IPS-18a (cell line): ENCODE measurements at regions not wholly inside any gene's neighbourhood (a gene's known extent, or its start where the extent isn't known, plus 50 kb on each side); places are given as distances from the start of the nearest gene placed in this dataset.

ENCODE experiments used
- H3K27ac ChIP-seq: one replicate; pipeline ENCODE4 v1.5.1; 2013; ENCODE audit warnings: low read length
- H3K27me3 ChIP-seq: one replicate; pipeline ENCODE4 v1.6.1; 2013; ENCODE audit warnings: mild to moderate bottlenecking, low read length; ENCODE audit not compliant: control insufficient read depth, insufficient read depth
- H3K36me3 ChIP-seq: one replicate; pipeline ENCODE4 v1.6.1; 2013; ENCODE audit warnings: low read depth, low read length; ENCODE audit not compliant: control insufficient read depth
- H3K4me1 ChIP-seq: one replicate; pipeline ENCODE4 v1.6.1; 2013; ENCODE audit warnings: low read depth, low read length; ENCODE audit not compliant: control insufficient read depth
- H3K4me3 ChIP-seq: one replicate; pipeline ENCODE4 v1.5.1; 2013; ENCODE audit warnings: low read length
- H3K9ac ChIP-seq: one replicate; pipeline ENCODE4 v1.6.1; 2013; ENCODE audit warnings: mild to moderate bottlenecking, low read length, moderate library complexity
- H3K9me3 ChIP-seq: one replicate; pipeline ENCODE4 v1.6.1; 2013; ENCODE audit warnings: low read depth, low read length; ENCODE audit not compliant: control insufficient read depth

DNA sequence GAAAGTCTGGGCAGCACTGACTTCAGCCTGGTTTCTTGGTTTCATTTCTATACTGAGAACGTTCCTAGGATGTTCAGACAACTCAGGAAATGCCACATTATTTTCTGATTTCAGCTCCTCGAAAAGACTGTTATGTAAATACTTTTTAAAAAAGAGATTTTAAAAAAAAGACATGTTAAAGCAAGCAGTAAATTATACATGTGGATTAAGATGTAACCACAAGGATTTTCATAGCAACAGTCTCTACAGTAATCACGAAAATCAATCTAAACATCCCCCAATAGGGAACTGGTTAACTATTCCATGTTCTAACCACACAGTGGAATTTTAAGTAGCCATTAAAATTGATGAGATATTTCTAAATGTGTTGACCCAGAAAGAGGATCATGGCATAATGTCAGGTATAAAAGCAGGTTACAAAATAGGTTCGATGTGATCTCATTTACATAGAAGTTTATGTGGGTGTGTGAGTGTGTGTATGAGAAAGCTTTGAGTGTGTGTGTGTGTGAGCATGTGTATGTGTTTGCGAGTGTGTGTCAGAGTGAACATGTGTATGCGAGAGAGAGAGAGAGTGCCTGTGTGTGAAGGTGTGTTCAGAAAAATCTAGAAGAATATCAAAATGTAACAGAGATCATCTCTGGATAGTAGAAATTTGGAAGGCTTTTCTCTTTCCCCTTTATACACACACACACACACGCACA, 63.0 kb upstream of the ERCC4 start:
- Histone ChIP-seq H3K9me3 (no peaks in the 10 kb centered on the region), H3K4me3 (no peak overlapping the region), H3K9ac (no peak overlapping the region), H3K36me3 (no peaks in the 10 kb centered on the region), H3K27ac (no peak overlapping the region), H3K4me1 (no peaks in the 10 kb centered on the region), H3K27me3 (no peaks in the 10 kb centered on the region)

DNA sequence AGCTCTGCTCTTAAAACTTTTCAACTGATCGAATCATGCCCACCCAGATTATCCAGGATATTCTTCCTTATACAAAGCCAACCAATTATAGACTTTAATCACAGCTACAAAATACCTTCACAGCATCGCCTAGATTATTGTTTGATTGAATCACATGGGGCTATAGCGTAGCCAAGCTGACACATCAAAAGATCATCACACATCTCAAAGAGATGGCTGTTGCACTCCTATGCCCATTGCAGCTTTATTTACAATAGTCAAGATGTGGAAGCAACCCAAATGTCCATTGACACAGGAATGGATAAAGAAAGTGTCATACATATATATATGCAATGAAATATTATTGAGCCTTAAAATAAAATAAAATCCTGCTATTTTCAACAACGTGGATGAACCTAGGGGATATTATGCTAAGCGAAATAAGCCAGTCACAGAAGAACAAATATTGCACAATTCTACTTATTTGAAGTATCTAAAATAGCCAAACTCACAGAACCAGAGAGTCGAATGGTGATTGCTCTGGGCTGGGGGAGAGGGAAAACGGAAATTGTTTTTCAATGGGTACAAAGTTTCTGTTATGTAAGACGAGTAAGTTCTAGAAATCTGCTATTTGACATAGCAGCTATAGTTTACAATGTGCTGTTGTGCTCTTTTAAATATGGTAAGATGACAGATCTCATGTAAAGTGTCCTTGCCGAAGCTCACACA, 60.9 kb upstream of the ERCC4 start:
- H3K27ac ChIP-seq: no peak overlapping the region
- no peaks in the 10 kb centered on the region for H3K36me3 ChIP-seq
- no peaks in the 10 kb centered on the region for H3K9me3 ChIP-seq
- no peak overlapping the region for H3K4me3 ChIP-seq
- H3K9ac ChIP-seq: no peak overlapping the region
- no peaks in the 10 kb centered on the region for H3K4me1 ChIP-seq
- no peaks in the 10 kb centered on the region for H3K27me3 ChIP-seq

DNA sequence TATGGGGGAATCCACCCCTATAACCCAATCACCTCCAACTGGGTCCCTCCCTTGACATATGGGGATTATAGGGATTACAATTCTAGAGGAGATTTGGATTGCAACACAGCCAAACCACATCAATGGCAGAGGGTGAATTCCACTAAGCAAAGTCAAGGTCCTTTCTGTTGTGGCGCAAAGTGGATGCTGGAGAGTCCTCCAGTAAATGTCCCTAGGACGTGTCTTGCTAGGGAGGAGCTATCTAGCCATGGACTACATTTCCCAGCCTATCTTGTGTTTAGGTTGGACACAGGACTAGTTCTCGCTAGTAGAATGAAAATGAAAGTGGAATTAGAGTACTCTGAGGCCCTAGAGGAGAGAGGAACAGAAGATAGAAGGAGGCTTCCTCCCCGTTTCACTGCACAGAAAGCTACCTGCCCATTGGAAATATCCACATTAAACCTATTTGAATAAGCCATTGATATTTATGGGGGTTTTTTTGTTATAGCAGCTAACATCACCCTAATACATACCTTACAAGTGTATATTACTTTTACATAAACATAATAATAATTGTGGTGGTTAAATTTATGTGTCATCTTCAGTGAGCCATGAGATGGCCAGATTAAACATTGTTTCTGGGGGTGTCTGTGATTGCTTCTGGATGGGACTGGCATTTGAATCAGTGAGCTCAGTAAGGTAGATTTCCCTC, 56.7 kb upstream of the ERCC4 start:
- Histone ChIP-seq H3K27ac (no peak overlapping the region), H3K27me3 (no peaks in the 10 kb centered on the region), H3K9me3 (no peaks in the 10 kb centered on the region), H3K9ac (no peak overlapping the region), H3K4me3 (no peak overlapping the region), H3K36me3 (no peaks in the 10 kb centered on the region), H3K4me1 (no peaks in the 10 kb centered on the region)

DNA sequence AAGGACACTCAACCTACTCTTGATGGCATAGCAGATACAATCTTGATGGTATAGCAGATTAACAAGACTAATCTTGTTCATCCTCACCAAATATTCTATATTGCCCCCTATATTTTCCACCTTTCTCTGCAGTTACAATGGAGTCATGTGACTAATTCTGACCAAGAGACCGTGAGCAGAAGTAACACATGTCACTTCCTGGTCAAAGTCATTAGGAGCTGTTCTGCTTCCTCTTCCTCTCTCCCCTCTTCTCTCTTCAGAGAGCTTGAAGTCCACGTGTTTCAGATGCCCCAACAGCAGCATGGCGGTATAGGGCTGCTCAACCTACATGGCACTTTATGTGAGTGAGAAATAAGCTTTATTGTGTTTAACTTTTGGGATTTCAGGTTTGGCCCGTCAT, 55.3 kb upstream of the ERCC4 start:
- no peaks in the 10 kb centered on the region for H3K4me1 ChIP-seq
- H3K27me3 ChIP-seq: no peaks in the 10 kb centered on the region
- no peak overlapping the region for H3K9ac ChIP-seq
- H3K27ac ChIP-seq: no peak overlapping the region
- H3K36me3 ChIP-seq: no peaks in the 10 kb centered on the region
- no peaks in the 10 kb centered on the region for H3K9me3 ChIP-seq
- H3K4me3 ChIP-seq: no peak overlapping the region

DNA sequence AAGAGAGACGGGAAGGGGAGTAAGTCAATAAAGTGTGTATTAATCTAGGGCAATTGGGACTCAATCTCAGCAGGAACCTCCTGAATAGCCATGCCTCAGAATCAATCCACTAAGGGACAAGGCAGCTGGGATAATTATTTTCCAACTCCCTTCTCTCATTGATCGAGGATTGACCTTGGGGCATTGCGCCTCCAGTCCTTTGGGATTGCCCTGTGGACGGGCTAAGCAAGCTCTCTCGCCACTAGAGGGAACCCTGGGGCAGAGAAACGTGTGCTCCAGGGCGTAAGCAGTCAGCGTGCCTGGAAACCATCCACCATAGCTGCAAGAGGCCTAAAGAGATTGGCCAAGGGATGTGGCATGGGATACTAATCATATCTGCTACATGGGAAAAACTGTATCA, 53.9 kb upstream of the ERCC4 start:
- Histone ChIP-seq H3K9ac (no peak overlapping the region), H3K36me3 (no peaks in the 10 kb centered on the region), H3K27ac (no peak overlapping the region), H3K4me3 (no peak overlapping the region), H3K27me3 (no peaks in the 10 kb centered on the region), H3K4me1 (no peaks in the 10 kb centered on the region), H3K9me3 (no peaks in the 10 kb centered on the region)
